HG03432 (cell line): ENCODE measurements at regions not wholly inside any gene's neighbourhood (a gene's known extent, or its start where the extent isn't known, plus 50 kb on each side); places are given as distances from the start of the nearest gene placed in this dataset.

Source experiments
- ATAC-seq: cut with Tn5 transposase; IDR thresholded peaks from one replicate; pipeline ENCODE4 v1.9.1; 2021; ENCODE audit warnings: mild to moderate bottlenecking, moderate library complexity; ENCODE audit not compliant: unreplicated experiment

- ATAC-seq: no peak
These were observed 214.6 kb downstream of the BRD1 start for GRCh38 chr22:49613108-49613507.

GRCh38 chr22:49609207-49609876, 218.3 kb downstream of the BRD1 start:
- ATAC-seq: no peak

GRCh38 chr22:49608660-49609059, 219.0 kb downstream of the BRD1 start:
- ATAC-seq: no peak

GRCh38 chr22:49608228-49608627, 219.4 kb downstream of the BRD1 start:
- ATAC-seq: no peak

GRCh38 chr22:49607821-49608220, 219.9 kb downstream of the BRD1 start:
- ATAC-seq: no peak

- ATAC-seq: no peak
These were observed 220.9 kb downstream of the BRD1 start for GRCh38 chr22:49606562-49607290.

GRCh38 chr22:49604732-49605302, 222.9 kb downstream of the BRD1 start:
- no peak for ATAC-seq

- ATAC-seq: no peak
These were observed 224.7 kb downstream of the BRD1 start for GRCh38 chr22:49603016-49603415.

- no peak for ATAC-seq
These were observed 225.2 kb downstream of the BRD1 start for GRCh38 chr22:49602481-49602880.

- ATAC-seq: no peak
These were observed 225.9 kb downstream of the BRD1 start for GRCh38 chr22:49601614-49602321.

- ATAC-seq: no peak
These were observed 226.7 kb downstream of the BRD1 start for GRCh38 chr22:49600891-49601431.

GRCh38 chr22:49600468-49600867, 227.2 kb downstream of the BRD1 start:
- ATAC-seq: no peak

- ATAC-seq: no peak
These were observed 227.8 kb downstream of the BRD1 start for GRCh38 chr22:49599691-49600455.

- ATAC-seq: no peak
These were observed 228.6 kb downstream of the BRD1 start for GRCh38 chr22:49599039-49599438.

GRCh38 chr22:49598338-49598737, 229.3 kb downstream of the BRD1 start:
- ATAC-seq: no peak

GRCh38 chr22:49597428-49598039, 230.1 kb downstream of the BRD1 start:
- no peak for ATAC-seq

GRCh38 chr22:49595465-49596078, 232.1 kb downstream of the BRD1 start:
- ATAC-seq: no peak

- ATAC-seq: no peak
These were observed 233.6 kb downstream of the BRD1 start for GRCh38 chr22:49594078-49594477.

- no peak for ATAC-seq
These were observed 234.2 kb downstream of the BRD1 start for GRCh38 chr22:49593509-49593908.
